WERI-Rb-1 (cell line): ENCODE measurements at regions not wholly inside any gene's neighbourhood (a gene's known extent, or its start where the extent isn't known, plus 50 kb on each side); places are given as distances from the start of the nearest gene placed in this dataset.

Experiments
- DNase-seq: peaks from one replicate; pipeline ENCODE4 v3.0.0-alpha.2; 2020
- H3K27ac ChIP-seq: fragments of 250-450 bp; sonication (Bioruptor Pico); 2 replicates; pipeline ENCODE4 v1.5.1; 2020; ENCODE audit warnings: mild to moderate bottlenecking, moderate library complexity
- H3K27me3 ChIP-seq: fragments of 250-450 bp; sonication (Bioruptor Pico); 2 replicates; pipeline ENCODE4 v1.5.1; 2021; ENCODE audit warnings: mild to moderate bottlenecking, low read depth, moderate library complexity; ENCODE audit not compliant: insufficient read depth, severe bottlenecking
- H3K36me3 ChIP-seq: fragments of 250-450 bp; sonication (Bioruptor Pico); 2 replicates; pipeline ENCODE4 v1.5.1; 2020; ENCODE audit warnings: mild to moderate bottlenecking, moderate library complexity
- H3K4me3 ChIP-seq: 2 replicates; pipeline ENCODE4 v1.5.1; 2011; ENCODE audit warnings: low read depth, mild to moderate bottlenecking, control low read depth, low read length
- H3K9me3 ChIP-seq: fragments of 250-450 bp; sonication (Bioruptor Pico); 2 replicates; pipeline ENCODE4 v1.5.1; 2021; ENCODE audit warnings: mild to moderate bottlenecking, moderate library complexity; ENCODE audit not compliant: severe bottlenecking
- CTCF ChIP-seq: IDR thresholded peaks from 2 replicates; pipeline ENCODE4 v1.5.1; 2011; ENCODE audit warnings: low read depth, mild to moderate bottlenecking, control low read depth, inconsistent platforms, low read length

DNA sequence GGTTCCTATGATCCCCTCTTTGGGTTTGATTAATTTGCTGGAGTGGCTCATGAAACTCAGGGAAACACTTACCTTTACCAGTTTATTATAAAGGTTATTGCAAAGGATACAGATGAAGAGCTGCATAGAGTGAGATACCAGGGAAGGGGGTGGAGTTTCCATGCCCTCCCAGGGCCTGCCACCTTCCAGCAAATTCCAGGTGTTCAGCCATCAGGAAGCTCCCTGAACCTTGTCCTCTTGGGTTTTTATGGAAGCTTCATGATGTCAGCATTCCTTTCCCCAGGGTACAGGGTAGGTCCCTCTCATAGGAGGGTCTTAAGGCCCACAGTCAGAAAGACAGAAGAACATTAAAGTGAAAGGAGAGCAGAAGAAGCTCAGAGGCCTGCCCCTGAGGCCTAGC lies 123.9 kb upstream of the DCC start:
- H3K9me3 ChIP-seq, result no peaks in the 10 kb centered on the region
- no peak overlapping the region for H3K27ac ChIP-seq
- TF ChIP-seq CTCF, result no peak
- no peaks in the 10 kb centered on the region for H3K27me3 ChIP-seq
- DNase-seq, result no peak
- no peaks in the 10 kb centered on the region for H3K36me3 ChIP-seq
- no peak overlapping the region for H3K4me3 ChIP-seq

- Histone ChIP-seq H3K27ac (no peak overlapping the region), H3K4me3 (no peak overlapping the region), H3K27me3 (no peaks in the 10 kb centered on the region), H3K9me3 (no peaks in the 10 kb centered on the region), H3K36me3 (no peaks in the 10 kb centered on the region)
- no peak for TF ChIP-seq CTCF
- no peak for DNase-seq
Measured at GRCh38 chr18:52216666-52217065, 123.3 kb upstream of the DCC start.

- no peak overlapping the region for H3K4me3 ChIP-seq
- no peaks in the 10 kb centered on the region for H3K9me3 ChIP-seq
- H3K36me3 ChIP-seq, result no peaks in the 10 kb centered on the region
- H3K27me3 ChIP-seq, result no peaks in the 10 kb centered on the region
- TF ChIP-seq CTCF, result no peak
- no peak for DNase-seq
- H3K27ac ChIP-seq, result no peak overlapping the region
Measured at GRCh38 chr18:52219102-52219501, 120.9 kb upstream of the DCC start.

- no peak overlapping the region for H3K27ac ChIP-seq
- H3K27me3 ChIP-seq, result no peaks in the 10 kb centered on the region
- no peak for TF ChIP-seq CTCF
- no peaks in the 10 kb centered on the region for H3K36me3 ChIP-seq
- no peak overlapping the region for H3K4me3 ChIP-seq
- DNase-seq, result no peak
- no peaks in the 10 kb centered on the region for H3K9me3 ChIP-seq
Measured at GRCh38 chr18:52220062-52220591, 119.9 kb upstream of the DCC start.

DNA sequence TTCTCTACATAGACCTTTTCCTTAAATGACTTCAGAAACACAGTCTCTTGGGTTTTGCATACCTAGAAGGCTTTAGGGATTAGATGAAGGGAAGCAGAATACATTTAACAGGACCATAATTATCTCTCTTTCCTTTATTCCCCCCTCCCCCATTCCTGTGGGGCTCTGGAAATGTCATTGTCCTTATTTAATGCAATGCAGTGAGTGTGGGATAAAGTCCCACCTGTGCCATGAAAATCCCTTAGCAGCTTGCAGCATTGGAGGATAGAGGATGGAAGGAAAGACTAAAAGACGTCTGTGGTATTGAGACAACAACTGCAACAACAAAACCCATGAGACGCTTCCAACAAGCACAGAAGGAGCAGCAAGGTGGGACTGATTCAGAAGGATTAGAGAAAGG lies 117.8 kb upstream of the DCC start:
- no peak for TF ChIP-seq CTCF
- H3K4me3 ChIP-seq, result no peak overlapping the region
- no peaks in the 10 kb centered on the region for H3K9me3 ChIP-seq
- H3K36me3 ChIP-seq, result no peaks in the 10 kb centered on the region
- H3K27me3 ChIP-seq, result no peaks in the 10 kb centered on the region
- H3K27ac ChIP-seq, result no peak overlapping the region
- peak; percentile 64 for DNase-seq

DNA sequence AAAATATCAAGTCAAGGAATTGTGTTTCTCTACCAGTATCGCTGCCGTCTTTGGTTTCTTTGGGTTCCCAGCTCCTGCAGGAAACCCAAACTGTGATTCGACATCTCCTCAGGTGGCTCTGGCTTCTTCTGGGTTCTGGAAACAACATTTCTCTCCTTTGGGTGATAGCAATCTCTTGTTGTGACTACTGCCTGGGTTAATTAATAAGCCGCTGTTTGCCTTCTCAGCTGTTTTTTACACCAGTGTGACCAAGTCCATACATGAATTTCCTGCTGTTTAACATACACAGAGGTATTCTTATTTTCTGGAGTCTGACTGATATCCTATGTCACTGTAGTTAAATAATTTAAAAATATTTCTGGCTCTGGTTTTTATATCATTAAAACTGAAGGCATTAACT lies 112.5 kb upstream of the DCC start:
- H3K36me3 ChIP-seq, result no peaks in the 10 kb centered on the region
- no peak for TF ChIP-seq CTCF
- H3K4me3 ChIP-seq, result no peak overlapping the region
- DNase-seq, result no peak
- no peaks in the 10 kb centered on the region for H3K9me3 ChIP-seq
- no peak overlapping the region for H3K27ac ChIP-seq
- no peaks in the 10 kb centered on the region for H3K27me3 ChIP-seq
